Small intestine (tissue), 7 donors: ENCODE measurements at regions not wholly inside any gene's neighbourhood (a gene's known extent, or its start where the extent isn't known, plus 50 kb on each side); places are given as distances from the start of the nearest gene placed in this dataset.

Source experiments
- DNase-seq, 2 donors: peaks; one replicate each; pipeline versions ENCODE4 v3.0.0 to v3.0.0-alpha.2; 2013
- FAIRE-seq: peaks from 2 replicates; lab custom pipeline; 2012; peaks lifted over from hg19 to GRCh38; lab: Jason Lieb, UNC
- H3K27ac ChIP-seq, 3 donors: one replicate each; pipeline ENCODE4 v1.5.1; 2013; ENCODE audit warnings: low read length in 2 of 3, mild to moderate bottlenecking in 2 of 3, control low read depth in 1 of 3, inconsistent platforms in 1 of 3, low read depth in 1 of 3, moderate library complexity in 1 of 3
- H3K27me3 ChIP-seq, 3 donors: one replicate each; pipeline ENCODE4 v1.6.1; 2013; ENCODE audit warnings: low read length in 3 of 3, inconsistent platforms in 1 of 3; ENCODE audit not compliant: control insufficient read depth in 3 of 3, insufficient read depth in 3 of 3
- H3K36me3 ChIP-seq, 3 donors: one replicate each; pipeline ENCODE4 v1.6.1; 2013; ENCODE audit warnings: low read length in 3 of 3, inconsistent platforms in 1 of 3, low read depth in 1 of 3, mild to moderate bottlenecking in 1 of 3, moderate library complexity in 1 of 3; ENCODE audit not compliant: control insufficient read depth in 3 of 3, insufficient read depth in 2 of 3
- H3K4me1 ChIP-seq, 3 donors: one replicate each; pipeline ENCODE4 v1.6.1; 2013; ENCODE audit warnings: low read length in 2 of 3, inconsistent platforms in 1 of 3, low read depth in 1 of 3, mild to moderate bottlenecking in 1 of 3, moderate library complexity in 1 of 3; ENCODE audit not compliant: control insufficient read depth in 3 of 3, insufficient read depth in 2 of 3
- H3K4me3 ChIP-seq, 3 donors: one replicate each; pipeline ENCODE4 v1.5.1; 2013; ENCODE audit warnings: low read length in 3 of 3, control low read depth in 1 of 3, inconsistent platforms in 1 of 3, low read depth in 1 of 3, mild to moderate bottlenecking in 1 of 3, moderate library complexity in 1 of 3
- H3K9me3 ChIP-seq, 2 donors: one replicate each; pipeline ENCODE4 v1.6.1; 2013; ENCODE audit warnings: low read depth in 1 of 2, low read length in 1 of 2; ENCODE audit not compliant: control insufficient read depth in 2 of 2, insufficient read depth in 1 of 2
- WGBS, 3 donors: extraction: QIAGEN DNeasy Blood & Tissue Kit; methylation state at CpG; one replicate each; pipeline ENCODE4 v1.1.7; 2013; 5-methylcytosine and 5-hydroxymethylcytosine counted together
- donor health status: healthy with polysubstance abuse.
- donor health status: control.
- donor health status: control.
- donor health status: Bipolar disorder and iron deficiency.
- donor health status: healthy.

- no peaks in the 10 kb centered on the region for H3K36me3 ChIP-seq
- H3K27me3 ChIP-seq, result no peaks in the 10 kb centered on the region
- FAIRE-seq (peak; percentile 90), DNase-seq (peak; percentile 87 to 95)
- H3K4me1 ChIP-seq, result peaks cover 0 to 10% (median 0%) of the 10 kb centered on the region in 3 donors
- H3K4me3 ChIP-seq, result no peak overlapping the region
- peaks cover 0 to 7% of the 10 kb centered on the region in 2 donors for H3K9me3 ChIP-seq
- peak overlapping the region in 1 of 3 donors; percentile 71 for H3K27ac ChIP-seq
- WGBS, 3 donors, result 13 to 64% (median 33%) methylated on average over 2 of the region's 2 CpGs
Measured at GRCh38 chr6:63496361-63496804, 75.9 kb upstream of the LOC128125822 start.

- Histone ChIP-seq H3K27ac (peak overlapping the region in 2 of 3 donors; percentile 48 to 50), H3K4me1 (peaks cover 0 to 16% (median 0%) of the 10 kb centered on the region in 3 donors), H3K27me3 (no peaks in the 10 kb centered on the region), H3K36me3 (no peaks in the 10 kb centered on the region), H3K4me3 (no peak overlapping the region), H3K9me3 (no peaks in the 10 kb centered on the region)
- DNase-seq (peak; percentile 57 to 82), FAIRE-seq (peak; percentile 81)
Measured at GRCh38 chr6:63502156-63502555, 70.1 kb upstream of the LOC128125822 start.

GRCh38 chr6:63503199-63503598, 69.1 kb upstream of the LOC128125822 start:
- DNase-seq, result no peak
- no peaks in the 10 kb centered on the region for H3K27me3 ChIP-seq
- no peaks in the 10 kb centered on the region for H3K9me3 ChIP-seq
- WGBS, 3 donors, result 89 to 91% (median 89%) methylated on average over 5 of the region's 5 CpGs
- FAIRE-seq, result no peak
- no peak overlapping the region for H3K4me3 ChIP-seq
- peak overlapping the region in 1 of 3 donors; percentile 26 for H3K27ac ChIP-seq
- H3K36me3 ChIP-seq, result no peaks in the 10 kb centered on the region
- H3K4me1 ChIP-seq, result peaks cover 0 to 16% (median 0%) of the 10 kb centered on the region in 3 donors

DNA sequence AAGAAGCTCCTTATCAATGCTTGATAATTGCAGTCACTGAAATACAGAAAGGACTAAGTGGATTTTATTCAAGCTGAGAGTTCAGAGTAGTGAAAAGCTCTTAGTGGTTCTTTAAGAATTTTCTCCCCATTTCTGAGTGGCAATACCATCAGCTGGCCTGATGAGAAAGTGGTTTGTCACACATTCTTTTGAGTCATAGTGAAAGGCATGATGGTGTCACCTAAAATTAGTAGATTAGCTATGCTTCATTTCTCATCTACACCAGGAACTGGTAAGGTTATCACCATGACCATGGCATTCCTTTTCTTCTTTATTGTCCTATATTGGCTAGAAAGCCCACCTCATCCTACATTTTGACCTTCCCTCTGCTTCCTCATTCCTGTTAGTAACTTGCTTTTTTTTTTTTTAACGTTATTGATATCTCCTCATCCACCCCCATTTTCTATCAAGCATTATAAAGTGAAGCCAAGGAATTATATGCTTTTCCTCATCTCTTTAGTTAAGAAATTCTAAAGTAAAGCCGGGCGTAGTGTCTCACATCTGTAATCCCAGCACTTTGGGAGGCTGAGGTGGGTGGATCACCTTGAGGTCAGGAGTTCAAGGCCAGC, 67.4 kb upstream of the LOC128125822 start:
- Histone ChIP-seq H3K36me3 (no peaks in the 10 kb centered on the region), H3K27ac (no peak overlapping the region), H3K4me3 (no peak overlapping the region), H3K27me3 (no peaks in the 10 kb centered on the region), H3K9me3 (no peaks in the 10 kb centered on the region), H3K4me1 (peaks cover 0 to 22% (median 0%) of the 10 kb centered on the region in 3 donors)
- WGBS, 3 donors, result 74 to 85% (median 78%) methylated on average over 3 of the region's 3 CpGs
- no peak for FAIRE-seq
- DNase-seq, result no peak

DNA sequence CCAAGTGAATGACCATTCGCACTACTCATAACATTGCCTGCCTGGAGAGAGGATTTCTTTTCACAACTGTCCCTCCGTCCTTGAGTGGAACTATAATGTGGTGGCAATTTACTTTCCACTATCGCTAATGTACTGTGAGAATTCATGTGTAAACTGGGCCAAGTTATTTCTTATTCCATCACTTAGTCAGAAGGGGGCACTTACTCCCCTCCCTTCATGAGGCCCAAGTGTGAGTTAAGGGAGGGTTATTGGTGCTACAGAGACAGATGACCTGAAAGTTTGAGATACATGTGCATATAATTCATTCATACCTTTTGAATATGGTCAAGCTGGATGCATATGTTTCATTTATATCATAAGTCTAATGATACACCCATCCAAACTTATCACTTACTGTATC, 65.2 kb upstream of the LOC128125822 start:
- Histone ChIP-seq H3K27ac (no peak overlapping the region), H3K9me3 (no peaks in the 10 kb centered on the region), H3K36me3 (no peaks in the 10 kb centered on the region), H3K27me3 (no peaks in the 10 kb centered on the region), H3K4me1 (peaks cover 0 to 18% (median 0%) of the 10 kb centered on the region in 3 donors), H3K4me3 (no peak overlapping the region)
- no peak for DNase-seq
- WGBS, 3 donors, result 91 to 96% (median 91%) methylated on average over 3 of the region's 3 CpGs
- no peak for FAIRE-seq

GRCh38 chr6:63509652-63510352, 62.5 kb upstream of the LOC128125822 start:
- Histone ChIP-seq H3K27me3 (no peaks in the 10 kb centered on the region), H3K4me1 (peaks cover 0 to 13% (median 0%) of the 10 kb centered on the region in 3 donors), H3K4me3 (no peak overlapping the region), H3K9me3 (no peaks in the 10 kb centered on the region), H3K36me3 (no peaks in the 10 kb centered on the region), H3K27ac (peak overlapping the region in 1 of 3 donors; percentile 96)
- DNase-seq (peak; percentile 83 to 96), FAIRE-seq (peak; percentile 41)
- 10 to 39% (median 25%) methylated on average over 7 of the region's 7 CpGs for WGBS, 3 donors

- peak overlapping the region in 1 of 3 donors; percentile 77 for H3K27ac ChIP-seq
- 30 to 54% (median 33%) methylated on average over 2 of the region's 2 CpGs for WGBS, 3 donors
- H3K27me3 ChIP-seq, result no peaks in the 10 kb centered on the region
- no peaks in the 10 kb centered on the region for H3K9me3 ChIP-seq
- FAIRE-seq, result no peak
- H3K36me3 ChIP-seq, result no peaks in the 10 kb centered on the region
- no peak for DNase-seq
- H3K4me1 ChIP-seq, result peaks cover 0 to 13% (median 0%) of the 10 kb centered on the region in 3 donors
- H3K4me3 ChIP-seq, result no peak overlapping the region
Measured at GRCh38 chr6:63510353-63510686, 62.0 kb upstream of the LOC128125822 start.

DNA sequence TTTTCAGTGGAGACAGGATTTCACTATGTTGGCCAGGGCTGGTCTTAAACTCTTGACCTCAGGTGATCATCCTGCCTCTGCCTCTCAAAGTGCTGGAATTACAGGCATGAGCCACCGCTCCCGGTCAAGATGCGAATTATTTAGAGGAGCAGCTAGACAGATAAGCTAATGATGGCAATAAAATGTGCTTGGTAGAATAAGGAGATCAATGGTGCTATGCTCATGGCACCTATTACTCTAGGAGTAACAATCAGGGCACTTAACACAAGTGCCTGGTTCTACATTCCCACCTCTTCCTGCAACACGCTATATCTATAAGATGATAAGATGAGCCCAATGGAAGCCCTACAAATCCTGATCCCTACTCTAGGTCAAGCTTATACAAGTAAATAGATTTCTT, 61.4 kb upstream of the LOC128125822 start:
- no peak overlapping the region for H3K4me3 ChIP-seq
- H3K27me3 ChIP-seq, result no peaks in the 10 kb centered on the region
- H3K9me3 ChIP-seq, result no peaks in the 10 kb centered on the region
- FAIRE-seq (no peak), DNase-seq (peak; percentile 59 to 77)
- no peaks in the 10 kb centered on the region for H3K36me3 ChIP-seq
- peak overlapping the region in 2 of 3 donors; percentile 12 to 77 for H3K27ac ChIP-seq
- 10 to 58% (median 44%) methylated on average over 4 of the region's 4 CpGs for WGBS, 3 donors
- H3K4me1 ChIP-seq, result peaks cover 0 to 13% (median 0%) of the 10 kb centered on the region in 3 donors
